Neural crest cell (in vitro differentiated cells): ENCODE measurements at regions not wholly inside any gene's neighbourhood (a gene's known extent, or its start where the extent isn't known, plus 50 kb on each side); places are given as distances from the start of the nearest gene placed in this dataset.
A peak's percentile ranks its signal among the peaks of the same experiment; 100 is the strongest.

Source experiments
- DNase-seq: peaks from one replicate; pipeline ENCODE4 v3.0.0; 2021; ENCODE audit warnings: low read depth, mixed read lengths, low spot score
- H3K27ac Mint-ChIP-seq: one replicate; pipeline ENCODE4 v1.8.0; 2021; ENCODE audit warnings: mild to moderate bottlenecking, mixed read lengths; ENCODE audit not compliant: unreplicated experiment
- H3K27me3 Mint-ChIP-seq: 2 replicates; pipeline ENCODE4 v1.8.0; 2021; ENCODE audit warnings: low read depth, mild to moderate bottlenecking, mixed read lengths
- H3K36me3 Mint-ChIP-seq: 2 replicates; pipeline ENCODE4 v1.8.0; 2021; ENCODE audit warnings: low read depth, mild to moderate bottlenecking, mixed read lengths
- H3K4me1 Mint-ChIP-seq: 2 replicates; pipeline ENCODE4 v1.8.0; 2021; ENCODE audit warnings: mixed read lengths
- H3K4me3 Mint-ChIP-seq: one replicate; pipeline ENCODE4 v1.8.0; 2021; ENCODE audit warnings: mild to moderate bottlenecking, mixed read lengths
- H3K9me3 Mint-ChIP-seq: 2 replicates; pipeline ENCODE4 v1.8.0; 2021; ENCODE audit warnings: mixed read lengths
- CTCF ChIP-seq: fragments of 200-600 bp; sonication (generic); conservative IDR thresholded peaks from 2 replicates; pipeline ENCODE4 v1.5.0; 2021; ENCODE audit warnings: antibody characterized with exemption, mild to moderate bottlenecking

GRCh38 chr12:59164991-59165718 lies 244.9 kb upstream of the LRIG3 start:
- H3K27me3 Mint-ChIP-seq: no peaks in the 10 kb centered on the region
- TF ChIP-seq CTCF: peak; percentile 74
- H3K4me3 Mint-ChIP-seq: no peak overlapping the region
- no peak for DNase-seq
- no peak overlapping the region for H3K27ac Mint-ChIP-seq
- peaks cover 4% of the 10 kb centered on the region for H3K36me3 Mint-ChIP-seq
- peaks cover 31% of the 10 kb centered on the region for H3K4me1 Mint-ChIP-seq
- peaks cover 2% of the 10 kb centered on the region for H3K9me3 Mint-ChIP-seq

GRCh38 chr12:59164226-59164625 lies 243.9 kb upstream of the LRIG3 start:
- peaks cover 4% of the 10 kb centered on the region for H3K36me3 Mint-ChIP-seq
- H3K4me1 Mint-ChIP-seq: peaks cover 31% of the 10 kb centered on the region
- peaks cover 2% of the 10 kb centered on the region for H3K9me3 Mint-ChIP-seq
- no peak overlapping the region for H3K4me3 Mint-ChIP-seq
- DNase-seq: no peak
- TF ChIP-seq CTCF: no peak
- no peaks in the 10 kb centered on the region for H3K27me3 Mint-ChIP-seq
- H3K27ac Mint-ChIP-seq: no peak overlapping the region

- H3K27me3 Mint-ChIP-seq: no peaks in the 10 kb centered on the region
- H3K4me3 Mint-ChIP-seq: no peak overlapping the region
- H3K4me1 Mint-ChIP-seq: no peaks in the 10 kb centered on the region
- peaks cover 24% of the 10 kb centered on the region for H3K9me3 Mint-ChIP-seq
- no peak overlapping the region for H3K27ac Mint-ChIP-seq
- H3K36me3 Mint-ChIP-seq: peaks cover 19% of the 10 kb centered on the region
- TF ChIP-seq CTCF: no peak
- DNase-seq: no peak
Measured at GRCh38 chr12:59158681-59159080, 238.4 kb upstream of the LRIG3 start.

- no peak overlapping the region for H3K4me3 Mint-ChIP-seq
- DNase-seq: no peak
- H3K27ac Mint-ChIP-seq: no peak overlapping the region
- H3K9me3 Mint-ChIP-seq: peaks cover 24% of the 10 kb centered on the region
- no peak for TF ChIP-seq CTCF
- H3K4me1 Mint-ChIP-seq: no peaks in the 10 kb centered on the region
- H3K27me3 Mint-ChIP-seq: no peaks in the 10 kb centered on the region
- H3K36me3 Mint-ChIP-seq: peaks cover 19% of the 10 kb centered on the region
Measured at GRCh38 chr12:59158066-59158465, 237.8 kb upstream of the LRIG3 start.

GRCh38 chr12:59155448-59155847 lies 235.1 kb upstream of the LRIG3 start:
- Mint-ChIP-seq H3K36me3 (peaks cover 16% of the 10 kb centered on the region), H3K4me3 (no peak overlapping the region), H3K4me1 (no peaks in the 10 kb centered on the region), H3K27ac (no peak overlapping the region), H3K9me3 (peaks cover 21% of the 10 kb centered on the region), H3K27me3 (no peaks in the 10 kb centered on the region)
- no peak for TF ChIP-seq CTCF
- DNase-seq: no peak
